ENCODE measurements at regions not wholly inside any gene's neighbourhood (a gene's known extent, or its start where the extent isn't known, plus 50 kb on each side); places are given as distances from the start of the nearest gene placed in this dataset.
"Not testable (repeated sequence)": the region's sequence is repeated elsewhere in the genome, so short reads cannot be mapped to it uniquely, and the experiment has no call there.

DNA sequence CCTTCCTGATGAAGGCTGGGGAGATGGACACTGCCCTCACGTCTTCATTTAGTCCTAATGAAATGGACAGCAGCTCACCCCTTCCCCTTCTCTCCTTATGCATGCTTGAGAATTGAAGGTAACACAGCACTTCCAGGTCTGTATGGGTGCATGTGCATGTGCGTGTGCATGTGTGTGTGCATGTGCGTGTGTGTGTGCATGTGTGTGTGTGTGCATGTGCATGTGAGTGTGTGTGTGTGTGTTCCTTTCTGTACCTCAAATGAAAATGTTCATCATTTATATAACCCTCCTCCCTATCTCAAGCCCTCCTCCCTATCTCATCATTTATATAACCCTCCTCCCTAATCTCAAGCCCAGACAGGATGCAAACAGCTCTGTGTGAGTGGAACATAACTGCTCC, 444.8 kb downstream of the MAT2B start:
- DNase-seq (ENCODE audit: low spot score), result no peak

DNA sequence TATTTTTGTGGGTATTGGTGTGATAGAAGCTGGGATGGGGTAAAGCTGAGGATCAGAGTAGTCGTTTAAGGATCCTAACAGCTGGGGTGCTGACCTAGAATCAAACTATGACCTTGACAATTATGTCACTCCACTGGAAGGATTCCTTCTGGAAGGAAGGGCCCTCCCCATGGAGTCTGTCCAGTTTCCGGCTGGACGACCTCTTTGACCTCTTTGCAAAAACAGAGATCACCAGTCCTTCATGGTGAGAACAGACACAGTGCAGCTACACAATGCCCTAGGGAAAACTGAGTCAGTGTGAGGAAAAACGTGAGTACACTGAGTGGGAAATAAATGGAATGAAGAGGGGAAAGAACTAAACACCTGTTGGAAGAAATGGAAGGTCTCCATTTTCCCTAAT, 445.6 kb downstream of the MAT2B start:
- no peak for DNase-seq (ENCODE audit: low spot score)

DNA sequence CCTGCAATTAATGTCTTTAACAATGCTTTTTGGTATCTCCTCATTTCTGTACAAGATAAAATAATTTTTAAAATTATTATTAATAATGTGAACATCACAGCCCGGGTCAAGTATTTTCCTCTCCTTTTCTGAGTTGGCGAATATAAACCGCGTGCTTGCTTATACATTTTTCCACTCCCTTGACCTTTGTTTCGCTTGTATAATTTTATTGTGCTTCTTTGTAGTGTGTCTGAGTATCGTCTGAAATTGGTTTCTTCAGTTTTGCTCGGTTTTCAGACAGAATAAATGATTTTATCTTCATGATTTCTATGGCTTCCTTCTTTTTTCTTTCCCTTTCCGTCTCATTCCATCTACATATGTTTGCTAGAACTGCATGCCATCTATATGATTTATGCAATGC, 448.5 kb downstream of the MAT2B start:
- DNase-seq (ENCODE audit: low spot score), result no peak

DNA sequence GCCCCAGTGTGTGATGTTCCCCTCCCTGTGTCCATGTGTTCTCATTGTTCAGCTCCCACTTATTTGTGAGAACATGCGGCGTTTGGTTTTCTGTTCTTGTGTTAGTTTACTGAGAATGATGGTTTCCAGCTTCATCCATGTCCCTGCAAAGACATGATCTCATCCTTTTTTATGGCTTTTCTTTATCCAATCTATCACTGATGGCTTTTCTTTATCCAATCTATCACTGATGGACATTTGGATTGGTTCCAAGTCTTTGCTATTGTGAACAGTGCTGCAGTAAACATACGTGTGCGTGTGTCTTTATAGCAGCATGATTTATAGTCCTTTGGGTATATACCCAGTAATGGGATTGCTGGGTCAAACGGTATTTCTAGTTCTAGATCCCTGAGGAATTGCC, 455.8 kb downstream of the MAT2B start:
- DNase-seq (ENCODE audit: low spot score), result not testable (repeated sequence)

DNA sequence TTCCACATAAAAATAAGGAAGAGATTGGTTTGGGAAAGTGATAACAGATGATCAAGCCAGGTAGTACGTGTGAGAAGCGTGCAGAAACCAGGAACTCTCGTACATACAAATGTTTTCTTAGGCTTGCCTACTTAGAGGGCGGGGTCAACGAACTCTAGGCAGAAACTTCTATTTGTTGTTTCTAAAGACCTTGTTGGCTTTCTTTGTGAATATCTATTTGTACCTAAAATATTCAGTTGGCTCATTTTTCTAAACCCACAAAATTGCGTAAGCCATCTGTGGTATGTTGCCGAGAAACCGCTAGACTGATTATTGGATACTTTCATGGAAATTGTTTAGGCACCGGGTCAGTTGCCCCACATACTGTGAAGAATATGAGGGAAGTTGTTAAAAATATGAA, 458.5 kb downstream of the MAT2B start:
- DNase-seq (ENCODE audit: low spot score), result no peak

DNA sequence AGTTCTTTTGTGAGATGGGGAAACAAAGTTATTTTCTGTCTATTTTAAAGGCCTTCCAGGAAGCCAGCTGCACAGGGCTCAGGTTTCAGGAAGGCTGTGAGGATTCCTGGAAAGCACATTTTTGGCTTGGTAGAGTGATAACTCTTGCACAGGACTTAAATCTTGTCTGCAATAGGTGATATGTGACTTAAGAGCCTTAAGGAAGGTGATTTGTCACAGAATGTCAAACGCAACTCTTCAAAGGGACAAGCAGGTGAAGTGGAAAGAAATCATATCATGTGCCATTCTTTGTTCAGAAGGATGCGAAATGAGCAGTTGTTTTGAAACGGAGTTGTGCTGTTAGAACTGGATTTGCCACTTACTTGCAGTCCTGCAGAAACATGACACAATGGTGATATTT, 459.3 kb downstream of the MAT2B start:
- no peak for DNase-seq (ENCODE audit: low spot score)

DNA sequence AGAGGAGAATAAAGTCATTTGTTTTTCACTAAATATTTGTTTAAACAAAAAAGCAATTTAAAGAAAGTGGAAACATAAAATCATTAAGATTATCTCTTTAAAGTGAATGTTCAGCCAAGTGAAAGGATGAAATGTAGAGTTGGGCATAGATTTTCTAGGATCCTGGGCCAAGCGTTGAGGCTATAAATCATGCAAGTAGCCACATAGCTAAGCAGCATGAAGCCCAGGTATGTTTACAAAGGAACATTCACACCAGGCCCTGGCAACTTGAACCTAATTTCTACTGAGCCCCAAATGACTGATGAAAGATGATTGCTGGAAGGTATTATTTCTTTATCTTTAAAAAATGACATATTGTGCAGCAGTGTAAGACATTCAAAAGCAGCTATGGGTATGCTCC, 461.8 kb downstream of the MAT2B start:
- no peak for DNase-seq (ENCODE audit: low spot score)

DNA sequence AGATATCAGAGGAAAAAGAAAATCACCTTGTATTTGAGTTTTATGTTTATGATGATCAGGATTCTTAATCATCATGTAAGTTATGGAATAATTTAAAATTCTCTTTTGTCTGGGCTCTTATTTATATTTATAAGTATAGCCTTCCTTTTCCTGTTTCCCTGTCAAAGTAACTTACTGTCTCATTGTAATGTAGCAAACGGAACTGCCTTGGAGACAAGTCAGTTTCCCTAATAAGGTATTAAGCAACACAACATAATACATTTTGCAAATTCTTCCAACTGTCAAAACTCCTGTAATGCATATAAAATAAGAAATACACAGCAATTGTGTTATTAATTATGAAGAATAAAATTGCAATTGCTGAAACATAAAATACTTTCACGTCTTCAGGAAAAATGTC, 463.2 kb downstream of the MAT2B start:
- DNase-seq (ENCODE audit: low spot score), result no peak

DNA sequence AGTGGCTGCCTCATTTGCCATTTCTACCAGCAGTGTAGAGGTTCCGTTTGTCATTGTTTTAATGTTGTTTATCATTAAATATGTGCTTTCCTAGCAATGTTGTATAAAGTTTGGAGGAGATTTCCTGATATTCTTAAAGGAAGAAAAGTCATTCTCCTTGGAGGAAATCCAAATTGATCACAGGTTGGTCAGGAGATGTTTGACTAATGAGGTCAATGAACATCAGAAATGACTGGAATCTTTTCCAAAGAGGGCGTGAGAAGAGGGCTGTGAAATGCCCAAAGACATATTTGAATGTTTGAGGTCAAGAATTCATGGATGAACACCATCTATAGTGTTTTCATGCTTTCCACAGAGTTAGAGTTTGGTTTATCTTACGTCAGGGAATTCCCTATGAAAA, 471.3 kb downstream of the MAT2B start:
- DNase-seq (ENCODE audit: low spot score), result no peak

DNA sequence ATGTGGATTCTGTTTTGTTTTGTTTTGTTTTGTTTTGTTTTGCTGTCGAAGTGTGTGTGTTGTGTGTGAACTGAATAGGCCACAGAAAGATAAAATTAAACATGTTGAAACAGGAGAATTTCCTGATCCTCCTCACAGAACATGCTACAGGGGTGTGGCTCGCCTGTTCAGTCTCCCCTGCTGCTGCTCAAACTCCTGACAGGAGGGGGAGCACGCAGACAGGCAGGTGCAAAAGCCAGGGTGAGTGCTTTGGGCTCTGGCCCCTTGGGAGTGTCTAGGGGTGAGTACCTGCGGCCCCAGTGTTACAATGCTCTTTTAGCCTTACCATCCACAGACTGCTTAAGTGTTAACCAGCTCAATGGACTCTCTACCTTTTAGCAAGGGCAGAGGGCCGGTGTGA, 473.5 kb downstream of the MAT2B start:
- DNase-seq (ENCODE audit: low spot score), result no peak

DNA sequence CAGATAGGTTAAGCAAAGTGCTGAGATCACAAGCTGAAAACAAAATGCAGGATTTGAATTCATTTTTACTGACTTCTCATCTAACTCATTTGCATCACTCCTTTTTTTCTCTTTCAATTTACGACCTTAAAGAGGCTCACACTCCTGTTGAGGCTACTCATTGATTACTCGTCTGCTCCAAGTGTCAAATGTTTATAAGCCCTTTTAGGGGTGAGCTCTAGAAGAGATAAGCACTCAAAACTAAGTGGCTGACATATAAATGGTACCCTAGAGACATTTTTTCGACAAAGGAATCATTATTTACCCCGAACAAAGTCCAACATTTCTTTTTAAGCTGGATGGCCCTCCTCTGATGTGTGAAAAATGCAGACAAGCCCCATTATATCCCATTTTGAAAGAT, 483.1 kb downstream of the MAT2B start:
- no peak for DNase-seq (ENCODE audit: low spot score)

DNA sequence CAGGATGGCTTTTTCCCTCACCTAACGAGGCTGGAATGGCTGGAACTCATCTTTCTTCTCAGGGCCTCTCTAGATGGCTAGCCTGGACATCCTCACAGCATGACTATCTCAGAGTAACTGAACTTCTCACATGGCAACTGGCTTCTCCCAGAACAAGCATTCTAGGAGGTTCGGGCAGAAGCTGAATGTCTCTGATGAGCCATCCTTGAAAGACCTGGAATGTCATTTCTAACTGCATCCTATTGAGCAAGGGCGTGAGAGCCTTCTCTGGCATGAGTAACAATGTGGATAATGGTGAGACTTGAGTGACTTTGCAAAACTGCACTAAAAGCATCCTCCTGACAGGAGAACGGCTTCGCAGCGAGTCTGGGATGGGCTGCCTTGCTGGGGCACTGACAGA, 487.7 kb downstream of the MAT2B start:
- DNase-seq (ENCODE audit: low spot score), result no peak

DNA sequence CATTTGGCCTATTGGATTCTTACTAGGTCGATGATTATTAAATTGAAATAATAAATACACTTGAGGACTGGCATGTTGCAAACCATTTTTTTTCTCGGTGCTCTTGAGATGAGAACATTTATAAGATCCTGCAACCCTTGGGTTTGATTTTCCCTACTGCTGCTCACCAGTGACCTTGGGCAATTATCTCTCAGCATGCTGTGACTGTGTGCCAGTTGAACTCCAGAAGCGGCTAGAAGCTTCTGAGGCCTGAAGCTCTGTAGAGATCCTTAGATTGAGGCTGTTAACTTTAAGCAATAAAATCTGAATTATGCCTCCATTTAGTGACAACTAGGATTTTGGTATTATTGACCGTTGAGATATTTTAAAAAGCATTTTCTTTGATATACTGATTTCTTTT, 489.8 kb downstream of the MAT2B start:
- DNase-seq (ENCODE audit: low spot score), result no peak

DNA sequence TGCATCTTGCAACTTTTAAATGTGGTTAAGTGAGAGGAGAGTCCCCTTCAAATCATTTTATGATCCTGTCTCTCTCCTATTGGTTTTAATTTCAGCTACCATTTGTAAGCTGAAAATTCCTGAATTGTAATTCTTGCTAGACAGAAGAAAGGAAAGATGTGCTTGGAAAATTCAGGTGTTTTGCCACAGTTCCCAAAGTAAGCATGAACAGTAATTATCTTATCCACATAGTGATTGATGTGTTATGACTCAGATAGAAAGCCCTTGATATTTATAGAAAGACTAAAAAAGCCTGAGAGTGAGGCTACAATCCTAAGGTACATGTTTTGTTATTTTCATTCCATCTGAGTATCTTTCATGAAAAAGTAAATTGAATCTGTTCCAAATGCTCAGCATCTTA, 492.5 kb downstream of the MAT2B start:
- no peak for DNase-seq (ENCODE audit: low spot score)

DNA sequence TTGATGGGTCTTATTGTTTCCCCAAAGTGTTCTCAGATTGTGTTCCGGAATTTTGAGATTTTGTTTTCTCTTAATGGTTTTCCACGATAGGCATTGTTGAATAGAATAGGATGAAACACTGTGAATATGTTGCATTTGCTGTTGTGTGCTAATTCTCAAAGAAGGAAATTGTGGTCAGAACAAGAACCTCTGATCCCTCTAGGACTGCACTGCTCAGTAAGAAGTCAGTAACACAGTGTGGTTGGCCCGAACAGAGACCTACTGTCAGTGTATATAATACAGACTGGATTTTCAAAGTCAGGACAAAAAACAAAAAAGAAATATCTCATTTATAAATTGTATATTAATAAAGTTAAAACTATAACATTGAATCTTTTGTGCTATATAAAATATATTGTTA, 494.8 kb downstream of the MAT2B start:
- DNase-seq (ENCODE audit: low spot score), result no peak

DNA sequence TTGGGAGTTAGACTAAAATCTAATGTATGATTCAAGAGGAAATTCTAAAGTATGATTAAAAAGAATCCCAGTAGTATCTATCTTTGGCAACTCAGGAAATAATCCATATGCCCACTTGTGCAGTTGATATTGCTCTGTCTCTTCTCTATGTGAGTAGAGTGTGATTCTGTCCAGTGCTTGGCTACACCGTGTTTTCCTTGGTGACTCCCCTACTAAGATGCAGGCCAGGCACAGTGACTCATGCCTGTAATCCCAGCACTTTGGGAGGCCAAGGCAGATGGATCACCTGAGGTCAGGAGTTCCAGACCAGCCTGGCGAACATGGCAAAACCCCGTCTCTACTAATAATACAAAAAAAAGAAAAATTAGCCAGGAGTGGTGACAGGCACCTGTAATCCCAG, 495.4 kb downstream of the MAT2B start:
- DNase-seq (ENCODE audit: low spot score), result no peak

DNA sequence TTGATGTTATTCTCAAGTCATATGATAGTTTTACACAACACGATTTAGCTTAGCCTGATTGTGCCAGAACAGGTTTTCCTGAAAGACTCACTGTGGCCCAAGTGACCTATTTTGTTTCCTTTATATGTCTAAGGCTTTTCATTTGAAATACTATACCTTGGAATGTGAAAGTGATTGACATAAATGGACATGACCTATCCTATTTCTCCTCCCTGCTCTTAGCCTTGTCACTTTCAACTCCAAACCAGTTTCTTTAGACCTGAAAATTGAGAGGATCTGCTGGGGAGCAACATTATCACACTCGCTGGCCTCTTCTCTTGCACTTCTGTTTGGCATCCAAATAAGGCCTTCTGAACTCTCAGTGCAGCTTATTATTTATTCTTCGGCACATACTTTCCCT, 496.8 kb downstream of the MAT2B start:
- no peak for DNase-seq (ENCODE audit: low spot score)

DNA sequence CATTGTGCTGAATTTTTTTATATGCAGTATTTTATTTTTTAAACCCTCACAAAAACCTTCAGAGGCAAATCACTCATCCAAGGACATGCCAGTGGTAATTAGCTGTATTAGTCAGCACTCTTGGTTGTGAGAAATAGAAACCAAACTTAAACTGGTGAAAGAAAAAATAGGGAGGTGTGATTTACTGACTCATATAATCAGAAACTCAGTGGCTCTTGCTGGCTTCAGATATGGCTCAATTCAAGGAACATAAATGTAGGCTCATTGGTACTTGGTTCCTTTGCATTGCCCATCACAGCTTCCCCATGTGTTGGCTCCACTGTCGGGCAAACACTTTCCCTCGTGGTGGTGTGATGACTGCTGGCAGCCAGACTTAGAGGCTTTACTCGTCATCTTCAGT, 497.2 kb downstream of the MAT2B start:
- no peak for DNase-seq (ENCODE audit: low spot score)

DNA sequence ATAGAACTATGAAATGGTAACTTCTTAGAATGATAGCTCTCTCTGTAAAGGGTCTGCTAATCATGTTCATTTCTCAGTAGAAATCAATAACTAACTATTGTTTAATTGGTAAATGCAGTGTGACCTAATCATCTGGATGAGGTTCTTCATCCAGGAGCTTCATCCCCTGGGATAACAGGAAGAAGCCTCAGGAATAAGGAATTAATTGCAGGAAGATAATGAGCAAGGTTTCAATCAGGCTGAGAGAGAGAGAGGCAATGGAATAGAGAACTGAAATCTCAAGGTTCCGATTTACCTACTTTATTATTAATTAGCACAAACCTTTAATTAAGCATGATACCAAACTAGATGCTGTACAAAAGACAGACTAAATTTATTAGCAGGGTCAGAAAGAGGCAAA, 499.7 kb downstream of the MAT2B start:
- no peak for DNase-seq (ENCODE audit: low spot score)

DNA sequence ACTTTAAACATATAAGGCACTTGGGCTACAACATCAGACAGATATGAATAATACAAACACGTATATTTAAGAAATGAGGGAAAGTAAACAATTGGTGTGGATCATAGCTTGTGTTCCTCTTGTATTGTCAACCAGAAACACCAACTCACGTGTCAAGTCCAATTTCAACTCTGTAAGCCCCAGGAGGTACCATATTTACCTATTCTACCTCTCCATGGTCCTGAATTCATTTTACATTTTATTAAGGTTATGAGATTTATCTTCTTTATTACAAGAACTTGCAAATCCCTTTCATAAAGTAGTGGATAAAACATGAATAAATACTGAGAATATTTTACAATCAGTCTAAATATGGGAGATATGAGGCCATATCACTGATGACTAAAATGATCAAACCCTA, 501.6 kb downstream of the MAT2B start:
- DNase-seq (ENCODE audit: low spot score), result no peak

DNA sequence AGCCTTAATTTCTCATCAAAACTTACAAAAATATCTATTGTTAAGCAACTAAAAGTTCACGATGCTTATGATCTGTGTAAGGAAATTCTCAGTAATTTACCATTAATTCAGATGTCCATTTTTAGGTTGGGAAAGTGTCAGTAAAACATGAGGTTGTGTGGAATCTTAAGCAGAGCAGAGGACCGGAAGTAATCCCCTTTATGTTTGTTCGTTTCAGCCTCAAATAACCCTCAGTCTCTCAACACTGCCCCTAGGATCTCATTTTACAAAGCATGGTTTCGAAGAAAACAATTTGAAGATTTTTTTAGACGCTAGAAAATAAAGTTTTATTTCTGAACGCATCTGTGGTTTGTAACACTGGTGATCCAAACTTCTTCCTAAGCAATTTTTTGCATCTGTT, 504.2 kb downstream of the MAT2B start:
- DNase-seq (ENCODE audit: low spot score), result no peak

DNA sequence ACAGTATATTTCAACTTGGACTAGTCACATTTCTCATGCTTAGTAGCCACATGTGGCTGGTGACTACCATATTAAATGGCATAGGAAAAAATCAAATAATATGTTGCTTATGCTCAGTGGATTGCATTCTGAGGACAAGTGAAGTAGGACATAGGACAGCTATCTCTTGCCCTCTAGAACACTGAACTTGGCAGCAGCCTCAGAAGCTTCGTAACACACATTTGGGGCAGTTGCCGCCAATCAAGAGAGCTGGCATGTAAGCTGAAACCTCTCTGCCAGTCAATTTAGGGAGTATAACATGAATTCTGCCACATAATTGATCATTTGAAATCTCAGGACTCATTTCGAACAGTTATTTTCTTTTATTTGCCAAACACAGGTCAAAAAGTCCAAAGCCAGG, 505.5 kb downstream of the MAT2B start:
- no peak for DNase-seq (ENCODE audit: low spot score)

DNA sequence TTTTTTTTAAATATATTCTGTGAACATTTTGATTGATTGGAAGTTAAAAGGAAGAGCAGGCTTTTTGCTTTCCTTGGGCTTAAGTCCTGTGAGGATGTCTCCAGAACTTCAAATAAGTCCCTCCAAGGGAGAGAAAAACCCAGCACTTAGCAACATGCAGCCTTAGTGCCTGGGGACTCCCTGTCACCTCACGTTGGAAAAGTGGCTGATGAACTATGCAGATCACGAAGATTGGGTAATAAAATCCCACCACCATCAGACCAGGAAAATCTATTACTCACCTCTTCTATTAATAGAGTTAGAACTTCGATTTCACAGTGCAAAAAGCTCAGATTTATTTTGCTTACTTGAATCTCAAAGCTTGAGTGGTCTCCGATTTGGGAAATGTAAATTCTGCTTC, 507.0 kb downstream of the MAT2B start:
- DNase-seq (ENCODE audit: low spot score), result no peak

DNA sequence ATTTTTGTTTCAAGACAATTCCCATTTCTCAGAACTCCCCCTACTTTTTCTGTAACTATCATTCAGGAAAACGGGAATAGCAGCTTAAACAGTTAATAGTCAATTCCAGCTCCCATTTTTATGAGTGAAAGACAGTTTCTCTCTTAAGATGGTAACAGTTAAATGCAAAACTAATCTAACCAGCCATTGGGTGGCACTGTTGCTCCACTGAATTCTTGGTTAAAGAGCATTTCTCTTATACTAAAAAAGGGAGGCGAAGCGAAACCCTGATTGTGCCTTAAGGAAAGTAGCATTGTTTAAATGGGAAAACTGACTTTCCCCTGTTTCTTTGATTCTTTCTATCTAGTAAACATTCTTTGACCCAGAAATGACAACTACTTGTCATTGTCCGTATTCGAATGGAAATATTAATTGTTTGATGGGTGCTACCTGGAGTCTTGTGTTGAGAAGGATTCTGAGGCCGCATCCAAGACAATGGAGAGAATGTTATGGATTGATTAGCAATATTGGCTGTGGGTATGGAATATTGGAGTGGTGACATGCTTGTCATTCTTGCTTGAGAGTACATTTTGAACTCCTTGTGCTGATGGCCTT, 507.8 kb downstream of the MAT2B start:
- DNase-seq (ENCODE audit: low spot score), result no peak

DNA sequence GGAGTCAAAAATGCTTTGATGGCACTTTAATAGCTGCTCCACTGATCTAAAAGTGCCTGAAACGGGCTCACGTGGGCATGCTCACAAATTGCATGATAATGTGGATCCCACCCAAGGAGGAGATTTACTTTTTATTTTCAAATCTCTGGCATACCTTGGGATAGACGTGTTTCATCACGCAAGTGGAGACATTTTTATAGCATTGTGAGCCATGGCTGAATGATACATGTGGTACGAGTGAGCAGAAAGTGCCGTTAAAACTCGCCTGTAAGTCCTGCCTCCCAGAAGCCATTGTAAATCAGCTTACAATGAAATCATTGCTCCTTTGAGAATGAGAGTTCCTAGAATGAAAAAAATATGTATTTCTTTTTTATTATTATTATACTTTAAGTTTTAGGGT, 514.7 kb downstream of the MAT2B start:
- DNase-seq (ENCODE audit: low spot score), result no peak
